ENCODE measurements at regions not wholly inside any gene's neighbourhood (a gene's known extent, or its start where the extent isn't known, plus 50 kb on each side); places are given as distances from the start of the nearest gene placed in this dataset.

GRCh38 chr6:133609415-133610226 is 279.3 kb upstream of the TCF21 start:
- no peak overlapping the region for H3K4me3 ChIP-seq (ENCODE audit: low read length)
- no peak for DNase-seq (ENCODE audit: low read depth, low spot score)
- no peaks in the 10 kb centered on the region for H3K36me3 ChIP-seq (ENCODE audit: control insufficient read depth, insufficient read depth, low read length)
- H3K27ac ChIP-seq (ENCODE audit: low read length): no peak overlapping the region
- H3K9me3 ChIP-seq (ENCODE audit: control insufficient read depth, insufficient read depth, low read length): no peaks in the 10 kb centered on the region
- H3K27me3 ChIP-seq (ENCODE audit: control insufficient read depth, insufficient read depth, low read length): no peaks in the 10 kb centered on the region
- WGBS (ENCODE audit: insufficient coverage, insufficient read length): no CpG with 5 or more reads among the region's 2 CpGs
- no peaks in the 10 kb centered on the region for H3K4me1 ChIP-seq (ENCODE audit: control insufficient read depth, insufficient read depth, low read length)

GRCh38 chr6:133610227-133610840 is 278.6 kb upstream of the TCF21 start:
- Histone ChIP-seq H3K36me3 (ENCODE audit: control insufficient read depth, insufficient read depth, low read length) (no peaks in the 10 kb centered on the region), H3K4me3 (ENCODE audit: low read length) (no peak overlapping the region), H3K4me1 (ENCODE audit: control insufficient read depth, insufficient read depth, low read length) (no peaks in the 10 kb centered on the region), H3K27me3 (ENCODE audit: control insufficient read depth, insufficient read depth, low read length) (no peaks in the 10 kb centered on the region), H3K27ac (ENCODE audit: low read length) (no peak overlapping the region), H3K9me3 (ENCODE audit: control insufficient read depth, insufficient read depth, low read length) (no peaks in the 10 kb centered on the region)
- WGBS (ENCODE audit: insufficient coverage, insufficient read length): no CpG with 5 or more reads among the region's 2 CpGs
- no peak for DNase-seq (ENCODE audit: low read depth, low spot score)

DNA sequence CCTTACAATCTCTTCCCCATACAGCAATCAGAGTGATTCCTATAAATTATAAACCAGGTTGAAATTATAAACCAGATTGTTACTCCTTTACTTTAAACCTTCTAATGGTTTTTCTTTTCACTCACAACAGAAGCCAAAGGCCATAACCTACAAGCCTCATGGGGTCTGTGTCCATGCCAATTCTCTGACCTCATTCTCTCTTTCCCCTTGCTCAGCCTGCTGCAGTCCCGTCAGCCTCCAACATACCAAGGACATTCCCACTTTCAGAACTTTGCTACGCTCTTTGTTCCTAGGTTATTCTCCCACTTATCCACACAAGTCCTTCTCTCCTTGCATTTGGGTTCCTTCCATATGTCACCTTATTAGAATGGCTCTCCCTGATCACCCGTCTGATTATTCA is 277.9 kb upstream of the TCF21 start:
- no CpG with 5 or more reads among the region's 3 CpGs for WGBS (ENCODE audit: insufficient coverage, insufficient read length)
- no peak overlapping the region for H3K4me3 ChIP-seq (ENCODE audit: low read length)
- H3K36me3 ChIP-seq (ENCODE audit: control insufficient read depth, insufficient read depth, low read length): no peaks in the 10 kb centered on the region
- H3K4me1 ChIP-seq (ENCODE audit: control insufficient read depth, insufficient read depth, low read length): no peaks in the 10 kb centered on the region
- H3K27me3 ChIP-seq (ENCODE audit: control insufficient read depth, insufficient read depth, low read length): no peaks in the 10 kb centered on the region
- H3K27ac ChIP-seq (ENCODE audit: low read length): no peak overlapping the region
- DNase-seq (ENCODE audit: low read depth, low spot score): no peak
- no peaks in the 10 kb centered on the region for H3K9me3 ChIP-seq (ENCODE audit: control insufficient read depth, insufficient read depth, low read length)

- Histone ChIP-seq H3K4me1 (ENCODE audit: control insufficient read depth, insufficient read depth, low read length) (no peaks in the 10 kb centered on the region), H3K9me3 (ENCODE audit: control insufficient read depth, insufficient read depth, low read length) (no peaks in the 10 kb centered on the region)
These were observed 276.5 kb upstream of the TCF21 start for GRCh38 chr6:133612459-133612858.

DNA sequence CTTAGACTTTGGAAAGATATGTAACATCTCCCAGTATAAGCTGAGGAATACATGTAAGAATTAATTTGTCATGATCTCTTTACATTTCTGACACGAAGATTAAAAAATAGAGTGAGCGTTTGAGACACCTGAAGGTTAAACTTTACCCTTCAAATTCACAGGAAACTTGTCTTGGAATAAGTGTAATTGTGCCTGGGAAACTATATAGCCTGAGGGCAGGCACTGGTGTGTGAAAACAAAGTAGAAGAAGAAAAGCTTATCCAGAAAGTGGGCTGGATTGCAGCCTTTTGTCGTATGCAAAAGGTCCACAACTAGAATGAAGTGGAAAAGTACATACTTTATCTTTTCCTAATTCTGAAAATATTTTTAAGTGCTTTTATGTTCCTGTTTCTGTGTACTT is 275.7 kb upstream of the TCF21 start:
- Histone ChIP-seq H3K27ac (ENCODE audit: low read length) (no peak overlapping the region), H3K9me3 (ENCODE audit: control insufficient read depth, insufficient read depth, low read length) (no peaks in the 10 kb centered on the region), H3K27me3 (ENCODE audit: control insufficient read depth, insufficient read depth, low read length) (no peaks in the 10 kb centered on the region), H3K4me1 (ENCODE audit: control insufficient read depth, insufficient read depth, low read length) (no peaks in the 10 kb centered on the region), H3K36me3 (ENCODE audit: control insufficient read depth, insufficient read depth, low read length) (no peaks in the 10 kb centered on the region), H3K4me3 (ENCODE audit: low read length) (no peak overlapping the region)
- WGBS (ENCODE audit: insufficient coverage, insufficient read length): no CpG with 5 or more reads among the region's 3 CpGs
- DNase-seq (ENCODE audit: low read depth, low spot score): no peak

More at GRCh38 chr6:133612459-133612858, 276.5 kb upstream of the TCF21 start:
- H3K36me3 ChIP-seq (ENCODE audit: control insufficient read depth, insufficient read depth, low read length): no peaks in the 10 kb centered on the region
- no peak overlapping the region for H3K4me3 ChIP-seq (ENCODE audit: low read length)
- H3K27me3 ChIP-seq (ENCODE audit: control insufficient read depth, insufficient read depth, low read length): no peaks in the 10 kb centered on the region
- H3K27ac ChIP-seq (ENCODE audit: low read length): no peak overlapping the region
- no peak for DNase-seq (ENCODE audit: low read depth, low spot score)

DNA sequence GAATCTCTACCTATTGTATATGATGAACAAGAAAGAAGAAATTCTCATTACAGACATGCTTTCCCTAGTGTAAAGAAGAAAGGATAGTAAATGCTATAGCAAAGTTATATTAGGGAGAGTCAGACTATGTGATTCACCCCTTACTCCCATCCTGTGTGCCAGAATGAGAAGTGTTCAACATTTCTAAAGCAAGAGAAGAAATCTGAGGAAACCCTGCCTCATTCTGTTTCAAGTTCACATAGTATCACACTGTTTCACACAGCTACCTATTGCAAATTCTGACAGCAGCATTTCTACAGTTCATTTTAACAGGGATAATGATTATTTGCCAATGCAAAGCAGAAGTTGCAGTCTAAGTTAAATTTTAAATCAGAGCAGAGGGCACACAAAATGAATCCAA is 267.2 kb upstream of the TCF21 start:
- H3K27ac ChIP-seq (ENCODE audit: low read length): no peak overlapping the region
- H3K4me1 ChIP-seq (ENCODE audit: control insufficient read depth, insufficient read depth, low read length): no peaks in the 10 kb centered on the region
- H3K36me3 ChIP-seq (ENCODE audit: control insufficient read depth, insufficient read depth, low read length): no peaks in the 10 kb centered on the region
- no peaks in the 10 kb centered on the region for H3K27me3 ChIP-seq (ENCODE audit: control insufficient read depth, insufficient read depth, low read length)
- H3K4me3 ChIP-seq (ENCODE audit: low read length): no peak overlapping the region
- no peaks in the 10 kb centered on the region for H3K9me3 ChIP-seq (ENCODE audit: control insufficient read depth, insufficient read depth, low read length)
- DNase-seq (ENCODE audit: low read depth, low spot score): no peak

- no CpG with 5 or more reads among the region's 1 CpG for WGBS (ENCODE audit: insufficient coverage, insufficient read length)
- Histone ChIP-seq H3K4me3 (ENCODE audit: low read length) (no peak overlapping the region), H3K9me3 (ENCODE audit: control insufficient read depth, insufficient read depth, low read length) (no peaks in the 10 kb centered on the region), H3K27me3 (ENCODE audit: control insufficient read depth, insufficient read depth, low read length) (no peaks in the 10 kb centered on the region), H3K27ac (ENCODE audit: low read length) (no peak overlapping the region), H3K36me3 (ENCODE audit: control insufficient read depth, insufficient read depth, low read length) (no peaks in the 10 kb centered on the region), H3K4me1 (ENCODE audit: control insufficient read depth, insufficient read depth, low read length) (no peaks in the 10 kb centered on the region)
- DNase-seq (ENCODE audit: low read depth, low spot score): no peak
These were observed 265.8 kb upstream of the TCF21 start for GRCh38 chr6:133623065-133623464.

DNA sequence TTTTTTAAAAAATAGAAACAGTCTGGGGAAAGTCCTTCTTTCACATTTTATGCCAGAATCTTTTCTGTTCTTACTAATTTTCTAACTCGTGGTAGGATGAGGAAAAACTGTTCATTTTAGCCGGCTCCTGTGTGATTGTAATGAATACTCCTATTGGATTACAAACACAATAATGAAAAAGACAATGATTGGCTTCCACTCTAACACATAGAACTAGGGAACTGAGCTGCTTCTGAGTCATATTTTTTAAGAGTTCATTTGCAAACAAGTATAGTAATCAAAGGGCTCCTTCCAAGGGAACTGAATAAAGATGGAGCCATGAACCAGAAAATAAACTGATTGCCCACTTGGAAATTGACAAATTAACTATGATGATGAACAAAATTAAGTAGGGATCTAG is 265.3 kb upstream of the TCF21 start:
- no peaks in the 10 kb centered on the region for H3K36me3 ChIP-seq (ENCODE audit: control insufficient read depth, insufficient read depth, low read length)
- no peak for DNase-seq (ENCODE audit: low read depth, low spot score)

GRCh38 chr6:133626096-133626666 is 262.7 kb upstream of the TCF21 start:
- Histone ChIP-seq H3K9me3 (ENCODE audit: control insufficient read depth, insufficient read depth, low read length) (no peaks in the 10 kb centered on the region), H3K27me3 (ENCODE audit: control insufficient read depth, insufficient read depth, low read length) (no peaks in the 10 kb centered on the region), H3K27ac (ENCODE audit: low read length) (no peak overlapping the region), H3K36me3 (ENCODE audit: control insufficient read depth, insufficient read depth, low read length) (no peaks in the 10 kb centered on the region), H3K4me1 (ENCODE audit: control insufficient read depth, insufficient read depth, low read length) (no peaks in the 10 kb centered on the region), H3K4me3 (ENCODE audit: low read length) (no peak overlapping the region)
- DNase-seq (ENCODE audit: low read depth, low spot score): no peak
- no CpG with 5 or more reads among the region's 3 CpGs for WGBS (ENCODE audit: insufficient coverage, insufficient read length)

More for the DNA sequence above, 265.3 kb upstream of the TCF21 start:
- H3K4me3 ChIP-seq (ENCODE audit: low read length): no peak overlapping the region
- no peaks in the 10 kb centered on the region for H3K4me1 ChIP-seq (ENCODE audit: control insufficient read depth, insufficient read depth, low read length)
- no peaks in the 10 kb centered on the region for H3K27me3 ChIP-seq (ENCODE audit: control insufficient read depth, insufficient read depth, low read length)
- no peak overlapping the region for H3K27ac ChIP-seq (ENCODE audit: low read length)
- WGBS (ENCODE audit: insufficient coverage, insufficient read length): no CpG with 5 or more reads among the region's 2 CpGs
- no peaks in the 10 kb centered on the region for H3K9me3 ChIP-seq (ENCODE audit: control insufficient read depth, insufficient read depth, low read length)

- Histone ChIP-seq H3K4me1 (ENCODE audit: control insufficient read depth, insufficient read depth, low read length) (no peaks in the 10 kb centered on the region), H3K9me3 (ENCODE audit: control insufficient read depth, insufficient read depth, low read length) (no peaks in the 10 kb centered on the region), H3K27me3 (ENCODE audit: control insufficient read depth, insufficient read depth, low read length) (no peaks in the 10 kb centered on the region), H3K36me3 (ENCODE audit: control insufficient read depth, insufficient read depth, low read length) (no peaks in the 10 kb centered on the region), H3K27ac (ENCODE audit: low read length) (no peak overlapping the region), H3K4me3 (ENCODE audit: low read length) (no peak overlapping the region)
- DNase-seq (ENCODE audit: low read depth, low spot score): no peak
These were observed 258.9 kb upstream of the TCF21 start for GRCh38 chr6:133629970-133630369.

DNA sequence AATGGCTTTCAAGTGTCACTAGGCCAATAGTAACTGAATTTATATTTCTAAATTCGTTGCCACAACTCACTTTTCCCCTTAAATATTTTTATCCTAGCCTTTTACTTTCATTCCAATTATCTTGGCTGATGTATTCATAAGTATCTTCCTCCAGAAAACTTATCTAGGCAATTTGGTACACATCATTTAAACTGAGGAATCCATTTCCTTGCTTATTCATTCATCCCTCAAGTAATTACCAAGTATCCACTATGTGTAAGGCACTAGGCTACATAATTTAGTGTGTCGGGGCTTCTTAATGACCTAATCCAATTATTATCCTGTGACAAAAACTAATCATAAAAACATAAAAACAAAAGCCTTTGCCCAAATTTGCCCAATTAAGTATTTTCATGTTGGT is 258.3 kb upstream of the TCF21 start:
- no peak overlapping the region for H3K4me3 ChIP-seq (ENCODE audit: low read length)
- no CpG with 5 or more reads among the region's 2 CpGs for WGBS (ENCODE audit: insufficient coverage, insufficient read length)
- no peaks in the 10 kb centered on the region for H3K36me3 ChIP-seq (ENCODE audit: control insufficient read depth, insufficient read depth, low read length)
- H3K9me3 ChIP-seq (ENCODE audit: control insufficient read depth, insufficient read depth, low read length): no peaks in the 10 kb centered on the region
- H3K4me1 ChIP-seq (ENCODE audit: control insufficient read depth, insufficient read depth, low read length): no peaks in the 10 kb centered on the region
- no peak overlapping the region for H3K27ac ChIP-seq (ENCODE audit: low read length)
- no peaks in the 10 kb centered on the region for H3K27me3 ChIP-seq (ENCODE audit: control insufficient read depth, insufficient read depth, low read length)
- no peak for DNase-seq (ENCODE audit: low read depth, low spot score)

Data from iPS DF 6.9 (cell line).